NOMO-1 treated with dmso at 0.1 percent for 144 hours (cell line): ENCODE measurements at regions not wholly inside any gene's neighbourhood (a gene's known extent, or its start where the extent isn't known, plus 50 kb on each side); places are given as distances from the start of the nearest gene placed in this dataset.
"Not testable (repeated sequence)": the region's sequence is repeated elsewhere in the genome, so short reads cannot be mapped to it uniquely, and the experiment has no call there.

Source experiments
- DNase-seq: peaks from one replicate; lab custom pipeline; 2025; ENCODE audit not compliant: unreplicated experiment; lab: John Stamatoyannopoulos, UW

GRCh38 chr10:4453950-4454349, 372.1 kb upstream of the AKR1E2 start:
- DNase-seq: no peak

GRCh38 chr10:4453276-4453675, 372.7 kb upstream of the AKR1E2 start:
- no peak for DNase-seq

DNA sequence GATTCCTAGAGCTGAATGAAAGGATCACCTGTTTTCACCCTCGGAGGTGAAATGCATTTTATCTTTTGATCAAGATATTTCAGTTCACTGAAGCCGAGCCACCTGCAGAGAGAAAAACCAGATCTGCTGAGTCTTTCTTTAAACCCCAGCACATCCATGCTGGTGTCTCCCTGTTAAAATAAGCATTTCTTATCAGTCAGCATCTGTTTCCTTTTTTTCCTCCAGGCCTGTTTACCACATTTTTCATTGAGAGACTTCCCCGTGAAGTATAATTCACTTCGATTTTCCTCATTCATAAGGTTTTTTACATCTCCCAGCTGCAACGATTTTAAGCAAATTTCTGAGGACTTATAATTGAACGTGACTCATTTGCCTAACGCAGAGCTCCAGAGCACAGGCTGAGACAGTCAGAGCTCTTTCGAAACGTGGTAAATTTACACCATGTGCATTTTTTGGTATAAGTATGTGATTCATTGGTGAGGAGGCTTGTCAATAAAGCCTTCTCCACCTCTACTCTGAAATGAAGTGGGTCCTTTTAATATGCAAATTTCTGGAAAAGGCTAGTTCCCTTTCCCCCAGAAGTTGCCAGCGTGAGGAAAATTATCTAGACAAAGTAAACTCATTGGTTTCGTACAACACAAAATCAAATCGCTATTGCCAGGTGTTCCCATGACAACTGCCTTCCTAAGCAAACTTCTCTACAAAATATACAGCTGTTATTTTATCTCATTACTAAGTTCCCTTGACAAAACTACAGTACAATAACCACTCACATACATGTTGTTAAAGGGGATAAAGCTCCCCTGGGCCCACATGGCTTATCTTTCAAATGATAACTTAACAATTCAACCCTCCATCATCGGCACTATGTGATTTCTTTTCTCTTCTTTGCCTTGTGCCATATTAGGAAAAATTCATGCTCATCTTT, 374.8 kb upstream of the AKR1E2 start:
- DNase-seq: peak; percentile 11

GRCh38 chr10:4450169-4450568, 375.8 kb upstream of the AKR1E2 start:
- DNase-seq: no peak

DNA sequence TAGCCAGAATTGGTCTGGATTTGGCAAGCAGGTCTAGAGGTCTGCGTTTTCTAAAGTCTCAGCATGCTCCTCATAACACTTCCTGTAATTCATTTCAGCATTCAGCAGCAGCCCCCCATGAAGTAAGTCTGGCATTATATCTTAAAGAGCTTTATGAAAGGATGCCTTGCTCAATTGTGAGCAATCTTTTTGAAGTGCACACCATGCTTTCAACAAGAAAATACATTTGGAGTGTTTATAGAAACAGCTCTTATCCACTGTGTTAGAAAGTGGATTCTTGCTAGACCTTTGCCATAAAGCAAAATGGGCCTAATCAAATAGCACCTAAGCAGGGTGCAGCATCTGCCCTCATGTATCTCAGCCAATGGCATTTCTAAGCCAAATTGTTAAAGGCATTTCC, 378.0 kb upstream of the AKR1E2 start:
- DNase-seq: no peak

- DNase-seq: no peak
Measured at GRCh38 chr10:4443419-4443818, 382.6 kb upstream of the AKR1E2 start.

- DNase-seq: no peak
Measured at GRCh38 chr10:4442296-4442695, 383.7 kb upstream of the AKR1E2 start.

GRCh38 chr10:4440260-4440659, 385.7 kb upstream of the AKR1E2 start:
- no peak for DNase-seq

- DNase-seq: no peak
Measured at GRCh38 chr10:4437791-4438190, 388.2 kb upstream of the AKR1E2 start.

DNA sequence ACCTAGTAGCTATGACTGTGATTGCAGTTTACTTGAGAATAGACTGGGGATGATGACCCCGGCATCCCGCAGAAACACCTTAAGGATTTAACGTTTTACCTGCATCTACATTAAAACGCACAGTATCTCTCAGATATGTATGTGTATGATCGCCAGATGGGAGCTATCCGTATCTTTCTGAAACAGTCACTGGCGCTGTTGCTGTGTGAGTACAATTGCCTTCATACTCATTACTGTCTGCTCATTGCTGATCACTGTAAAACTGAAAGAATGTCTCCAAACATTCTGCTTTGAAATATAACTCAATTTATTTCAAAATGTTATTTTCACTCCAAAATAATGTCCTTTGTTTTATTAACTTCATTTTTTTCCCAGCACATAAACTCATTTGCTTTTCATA, 388.9 kb upstream of the AKR1E2 start:
- no peak for DNase-seq

DNA sequence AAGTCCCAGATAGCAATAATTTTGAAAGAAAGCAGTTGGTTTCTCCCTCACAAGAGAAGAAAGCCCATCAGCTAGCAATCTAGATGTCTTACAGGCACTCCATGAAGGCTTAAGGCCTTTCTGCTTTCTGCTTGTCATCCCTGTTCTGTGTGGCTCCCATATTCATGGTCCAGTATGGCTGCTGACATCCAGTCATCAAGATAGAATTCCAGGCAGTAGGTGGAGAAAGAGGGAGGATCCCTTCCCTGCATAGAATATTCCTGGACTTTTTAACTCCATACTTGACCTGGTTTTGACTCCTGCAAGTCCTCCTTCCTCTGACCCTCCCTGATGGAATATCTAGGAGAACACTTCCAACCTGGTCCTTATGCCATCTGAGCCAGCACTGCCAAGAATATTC, 389.9 kb upstream of the AKR1E2 start:
- DNase-seq: no peak

- DNase-seq: no peak
Measured at GRCh38 chr10:4434516-4435071, 391.4 kb upstream of the AKR1E2 start.

DNA sequence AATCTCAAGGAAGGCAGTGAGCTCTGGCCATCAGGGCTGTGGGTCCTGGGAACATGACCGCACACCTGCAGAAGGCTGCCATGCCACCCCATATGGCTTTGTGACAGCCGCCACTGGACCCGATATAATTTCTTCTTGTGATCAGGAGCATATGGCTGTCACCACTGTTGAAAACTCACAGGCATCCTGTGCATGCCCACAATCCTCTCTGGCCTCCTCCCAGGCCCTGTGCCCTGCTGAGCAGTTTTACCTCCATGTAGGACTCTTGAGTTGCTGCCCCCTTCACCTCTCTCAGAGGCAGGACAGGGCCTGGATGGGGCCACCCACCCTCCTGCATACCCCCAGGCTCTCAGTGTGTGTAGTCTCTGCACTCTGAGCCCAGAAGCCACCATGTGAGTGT, 391.9 kb upstream of the AKR1E2 start:
- DNase-seq: no peak

GRCh38 chr10:4431114-4431863, 394.7 kb upstream of the AKR1E2 start:
- no peak for DNase-seq

DNA sequence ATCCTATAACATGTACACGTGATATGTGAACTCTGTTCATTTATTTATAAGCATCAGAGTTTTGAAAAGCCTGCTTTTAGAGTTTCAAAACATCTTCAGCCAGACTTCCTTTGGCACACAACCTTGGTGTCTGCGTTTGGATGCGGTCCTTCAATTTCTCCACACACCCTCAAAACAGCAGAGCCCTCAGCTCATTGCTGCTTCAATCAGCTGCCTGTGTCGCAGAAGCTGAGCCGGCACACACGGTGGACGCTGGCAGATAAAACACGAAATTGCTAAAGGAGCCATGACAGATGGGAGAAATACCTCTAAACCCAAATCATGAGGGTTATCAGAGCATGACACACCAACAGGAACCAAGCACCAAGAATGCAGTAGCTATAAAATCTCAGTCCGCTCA, 396.4 kb upstream of the AKR1E2 start:
- no peak for DNase-seq

DNA sequence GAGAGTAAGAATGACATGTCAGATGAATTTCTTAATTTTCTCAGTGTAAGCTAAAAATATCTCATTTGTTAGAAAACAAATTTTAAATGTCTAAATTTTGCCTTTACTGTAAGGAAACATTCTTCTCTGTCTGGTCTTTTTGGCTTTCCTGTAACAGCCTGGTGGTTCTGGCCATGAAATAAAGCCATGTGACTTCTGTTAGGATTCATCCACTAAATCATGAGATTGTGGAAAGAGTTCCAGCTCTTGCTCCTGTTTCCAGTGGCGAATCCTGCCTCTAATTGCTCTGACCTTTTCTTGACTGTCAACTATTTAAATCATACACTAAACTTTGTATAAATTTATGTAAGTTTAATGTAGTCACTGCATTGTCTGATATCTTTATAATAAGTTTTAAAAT, 398.5 kb upstream of the AKR1E2 start:
- no peak for DNase-seq

DNA sequence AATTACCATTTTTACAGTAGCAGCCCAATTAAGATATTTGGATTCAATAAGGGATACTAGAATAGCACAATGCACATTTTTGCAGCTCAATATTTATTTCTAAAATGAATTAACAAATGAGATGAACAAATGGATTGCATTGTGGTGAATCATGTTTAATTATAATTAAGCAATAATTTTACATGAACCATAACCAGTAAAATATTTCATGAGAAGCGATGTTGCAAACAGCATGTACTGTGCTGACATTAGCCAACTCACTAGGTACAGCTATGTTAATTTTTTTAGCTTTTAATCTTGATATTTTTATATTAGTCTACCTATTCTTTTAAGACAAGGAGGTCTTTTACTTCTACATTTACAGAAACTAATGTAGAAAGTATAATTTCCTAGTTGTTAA, 399.1 kb upstream of the AKR1E2 start:
- no peak for DNase-seq

DNA sequence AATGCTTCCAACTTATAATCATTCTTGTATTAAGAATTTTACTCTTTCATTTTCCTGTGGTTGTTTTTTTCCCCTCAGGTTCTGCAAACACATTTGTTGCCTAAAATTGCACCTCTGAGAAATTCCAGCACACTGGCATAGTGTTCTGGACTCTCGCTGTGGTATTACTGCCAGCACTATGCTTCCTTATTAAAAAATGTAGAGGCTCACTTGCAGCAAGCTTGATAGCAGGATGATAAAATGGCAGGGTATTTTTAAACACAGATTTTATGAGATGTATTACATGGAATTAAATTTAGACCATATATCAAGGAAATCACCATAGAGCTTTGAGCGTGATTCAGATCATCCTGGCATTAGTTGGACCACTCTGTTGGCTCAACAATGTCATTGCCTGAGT, 416.7 kb upstream of the AKR1E2 start:
- no peak for DNase-seq

- DNase-seq: peak; percentile 5
Measured at GRCh38 chr10:4407783-4408182, 418.2 kb upstream of the AKR1E2 start.

GRCh38 chr10:4405828-4406227, 420.2 kb upstream of the AKR1E2 start:
- DNase-seq: no peak

- DNase-seq: no peak
Measured at GRCh38 chr10:4403638-4404252, 422.3 kb upstream of the AKR1E2 start.

DNA sequence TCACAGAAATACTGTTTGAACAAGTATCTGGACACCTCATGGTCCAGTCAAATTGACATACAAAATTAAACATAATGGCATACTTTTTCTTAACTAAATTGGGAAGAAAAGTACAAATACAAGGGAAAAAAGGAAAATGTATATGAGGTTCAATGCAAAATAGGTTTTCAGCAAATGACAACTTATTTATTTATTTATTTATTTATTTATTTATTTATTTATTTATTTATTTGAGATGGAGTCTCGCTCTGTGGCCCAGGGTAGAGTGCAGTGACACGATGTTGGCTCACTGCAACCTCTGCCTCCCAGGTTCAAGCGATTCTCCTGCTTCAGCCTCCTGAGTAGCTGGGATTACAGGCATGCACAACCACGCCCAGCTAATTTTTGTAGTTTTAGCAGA, 424.9 kb upstream of the AKR1E2 start:
- DNase-seq: not testable (repeated sequence)
